Heart left ventricle (tissue), 16 donors: ENCODE measurements at regions not wholly inside any gene's neighbourhood (a gene's known extent, or its start where the extent isn't known, plus 50 kb on each side); places are given as distances from the start of the nearest gene placed in this dataset.
A peak's percentile ranks its signal among the peaks of the same experiment; 100 is the strongest.

ENCODE experiments used
- ATAC-seq, 4 donors: fragments of 200-7000 bp; cut with Tn5 transposase; one replicate each; pipeline ENCODE4 v1.9.1; 2020 to 2022; ENCODE audit warnings: moderate library complexity in 4 of 4, mild to moderate bottlenecking in 3 of 4, moderate number of reproducible peaks in 1 of 4
- DNase-seq, 5 donors: peaks; one replicate each; pipeline ENCODE4 v3.0.0-alpha.2; 2020
- H3K27ac ChIP-seq, 12 donors: fragments of 200-600 bp; sonication (generic) in 4 of 12; one replicate each; pipeline versions ENCODE4 v1.5.0 to v1.8.0; 2016 to 2022; ENCODE audit warnings: mild to moderate bottlenecking in 2 of 12
- H3K27me3 ChIP-seq, 9 donors: fragments of 200-600 bp; sonication (generic) in 2 of 9; one replicate each; pipeline versions ENCODE4 v1.5.1 to v1.8.0; 2016 to 2022; ENCODE audit warnings: mild to moderate bottlenecking in 3 of 9
- H3K36me3 ChIP-seq, 9 donors: fragments of 200-600 bp; sonication (generic) in 2 of 9; one replicate each; pipeline versions ENCODE4 v1.5.0 to v1.8.0; 2018 to 2022; ENCODE audit warnings: mild to moderate bottlenecking in 2 of 9
- H3K4me1 ChIP-seq, 12 donors: fragments of 200-600 bp; sonication (generic) in 4 of 12; one replicate each; pipeline versions ENCODE4 v1.5.0 to v1.8.0; 2016 to 2022; ENCODE audit warnings: mild to moderate bottlenecking in 3 of 12
- H3K4me3 ChIP-seq, 12 donors: fragments of 200-600 bp; sonication (generic) in 4 of 12; one replicate each; pipeline versions ENCODE4 v1.5.0 to v1.8.0; 2017 to 2022; ENCODE audit warnings: mild to moderate bottlenecking in 9 of 12, moderate library complexity in 4 of 12
- H3K9me3 ChIP-seq, 12 donors: fragments of 200-600 bp; sonication (generic) in 4 of 12; one replicate each; pipeline versions ENCODE4 v1.5.0 to v1.8.0; 2016 to 2022; ENCODE audit warnings: mild to moderate bottlenecking in 1 of 12
- POLR2A ChIP-seq, 2 donors: fragments of 450-650 bp; IDR thresholded peaks; one replicate each; pipeline ENCODE4 v1.6.1; 2017; ENCODE audit warnings: antibody characterized with exemption in 2 of 2, mild to moderate bottlenecking in 2 of 2, moderate library complexity in 2 of 2
- WGBS, 4 donors: extraction: QIAGEN DNeasy Blood & Tissue Kit in 2 of 4; methylation state at CpG; one replicate each; pipeline versions ENCODE4 v1.1.5 to v1.1.7; 2013 to 2018; 5-methylcytosine and 5-hydroxymethylcytosine counted together
- intact Hi-C, 10 donors: fragments of 100-400 bp; cut with DNase I; formaldehyde crosslinking; loops; one replicate each; pipeline versions ENCODE4 v1.11.1 to v1.14.2; 2022
- TF ChIP-seq, protein P1 (sequence below), 12 donors: fragments of 200-600 bp; sonication (generic) in 4 of 12; IDR thresholded peaks; one replicate each; pipeline versions ENCODE4 v1.5.0 to v1.8.0; 2018 to 2022; ENCODE audit warnings: antibody characterized with exemption in 12 of 12, mild to moderate bottlenecking in 5 of 12
- donor health status: ischemic (EF 13 %, LVEDD 7.1; RV severe dilation, severe dysfunction).
- donor health status: healthy with polysubstance abuse.
- donor health status: DM: no; HTN: yes; CAD: no.
- donor health status: DM: no; HTN: no; CAD: no.
- donor health status: ischemic (EF 25% LVEDD 6.9; RV normal size, moderate dysfunction).
- donor health status: ischemic (EF 25% LVEDD 5.7; RV mildly dilated, moderate dysfunction).
- donor health status: healthy.
- donor health status: DM: yes; HTN: yes; CAD: no.
- donor health status: ischemic (EF 35%, LVEDD 5.7; RV mildly dilated, moderate dysfunction).
- donor health status: nonischemic (EF 11% LVEDD 7.7; RV severe dilation, severe dysfunction).
- donor health status: DM: yes; HTN: yes; CAD: no.
- donor health status: PGD.
- donor health status: ischemic (EF 29% LVEDD 5.4; RV normal size, mild dysfunction).
- donor health status: nonischemic (EF 23%, LVEDD 6.1; RV moderate dilation, normal function).

DNA sequence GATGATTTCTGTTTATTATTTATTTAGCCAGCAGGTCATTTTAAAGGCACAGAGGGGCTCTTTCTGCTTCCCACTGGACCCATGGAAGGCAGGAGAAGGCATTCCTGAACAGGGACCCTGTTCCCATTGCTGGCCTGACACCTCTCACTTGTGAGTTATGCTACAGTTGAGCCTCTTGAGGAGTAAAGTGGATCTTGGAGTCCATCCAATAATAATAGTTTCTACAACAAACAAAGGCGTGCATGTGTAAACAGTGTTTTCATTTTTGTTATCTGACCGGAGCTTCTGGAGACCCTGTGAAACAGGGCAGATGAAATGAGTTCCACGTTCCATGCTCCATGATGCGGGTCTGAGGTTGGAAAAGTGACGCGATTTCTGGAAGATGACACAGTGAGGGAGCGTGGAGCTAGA is 127.3 kb upstream of the HABP2 start:
- no peak overlapping the region for H3K4me3 ChIP-seq
- H3K27ac ChIP-seq: no peak overlapping the region
- peaks cover 0 to 14% (median 3%) of the 10 kb centered on the region in 12 donors for H3K4me1 ChIP-seq
- TF ChIP-seq POLR2A (IDR thresholded peaks at IDR 0.05): no peak
- TF ChIP-seq, protein P1, sequence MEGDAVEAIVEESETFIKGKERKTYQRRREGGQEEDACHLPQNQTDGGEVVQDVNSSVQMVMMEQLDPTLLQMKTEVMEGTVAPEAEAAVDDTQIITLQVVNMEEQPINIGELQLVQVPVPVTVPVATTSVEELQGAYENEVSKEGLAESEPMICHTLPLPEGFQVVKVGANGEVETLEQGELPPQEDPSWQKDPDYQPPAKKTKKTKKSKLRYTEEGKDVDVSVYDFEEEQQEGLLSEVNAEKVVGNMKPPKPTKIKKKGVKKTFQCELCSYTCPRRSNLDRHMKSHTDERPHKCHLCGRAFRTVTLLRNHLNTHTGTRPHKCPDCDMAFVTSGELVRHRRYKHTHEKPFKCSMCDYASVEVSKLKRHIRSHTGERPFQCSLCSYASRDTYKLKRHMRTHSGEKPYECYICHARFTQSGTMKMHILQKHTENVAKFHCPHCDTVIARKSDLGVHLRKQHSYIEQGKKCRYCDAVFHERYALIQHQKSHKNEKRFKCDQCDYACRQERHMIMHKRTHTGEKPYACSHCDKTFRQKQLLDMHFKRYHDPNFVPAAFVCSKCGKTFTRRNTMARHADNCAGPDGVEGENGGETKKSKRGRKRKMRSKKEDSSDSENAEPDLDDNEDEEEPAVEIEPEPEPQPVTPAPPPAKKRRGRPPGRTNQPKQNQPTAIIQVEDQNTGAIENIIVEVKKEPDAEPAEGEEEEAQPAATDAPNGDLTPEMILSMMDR (IDR thresholded peaks at IDR 0.05): no peak
- peaks cover 0 to 6% (median 0%) of the 10 kb centered on the region in 9 donors for H3K27me3 ChIP-seq
- 28 to 39% (median 35%) methylated on average over 7 of the region's 7 CpGs for WGBS, 4 donors
- DNase-seq: no peak
- H3K36me3 ChIP-seq: no peaks in the 10 kb centered on the region
- peaks cover 0 to 7% (median under 1%) of the 10 kb centered on the region in 12 donors for H3K9me3 ChIP-seq
- peak in 3 of 4 donors; percentile 38 to 61 (median 60) for ATAC-seq
- intact Hi-C loops: no loop called here

DNA sequence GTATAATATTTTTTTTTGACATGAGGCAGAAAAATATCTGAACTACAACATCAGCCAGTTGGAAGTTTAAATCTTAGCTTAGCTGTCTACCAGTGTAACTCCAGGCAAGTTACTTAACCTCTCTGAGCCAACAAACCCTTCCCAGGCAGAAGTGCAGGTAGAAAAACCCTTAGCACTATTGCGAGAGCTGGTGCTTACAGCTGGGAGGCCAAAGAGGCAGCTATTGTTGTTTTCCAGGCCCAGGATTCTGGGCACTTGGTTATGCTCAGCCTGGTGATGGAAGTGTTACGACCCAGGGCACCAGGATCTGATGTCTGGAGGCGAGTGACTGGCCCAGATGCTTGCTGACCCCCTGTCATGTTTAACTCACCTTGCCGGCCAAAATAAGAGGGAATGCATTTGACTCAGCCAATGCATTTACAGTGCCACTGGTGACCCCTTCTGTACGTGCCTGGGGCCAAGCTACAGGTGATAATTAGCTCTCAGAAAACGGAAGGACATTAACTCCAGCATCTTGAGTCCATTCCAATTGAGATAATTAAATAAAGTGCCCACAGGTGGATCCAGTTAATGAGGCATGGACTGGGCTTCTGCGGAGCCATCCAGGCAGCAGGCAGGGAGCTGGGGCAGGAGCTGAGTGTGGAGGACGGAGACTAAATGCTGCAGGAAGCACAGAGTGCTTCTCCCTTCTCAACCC is 126.5 kb upstream of the HABP2 start:
- Histone ChIP-seq H3K4me1 (peaks cover 0 to 14% (median 3%) of the 10 kb centered on the region in 12 donors), H3K9me3 (peaks cover 0 to 6% (median 0%) of the 10 kb centered on the region in 12 donors), H3K27me3 (peaks cover 0 to 6% (median 0%) of the 10 kb centered on the region in 9 donors), H3K27ac (no peak overlapping the region), H3K36me3 (no peaks in the 10 kb centered on the region), H3K4me3 (no peak overlapping the region)
- TF ChIP-seq, protein P1 (IDR thresholded peaks at IDR 0.05): no peak
- no peak for TF ChIP-seq POLR2A (IDR thresholded peaks at IDR 0.05)
- 84 to 88% (median 86%) methylated on average over 5 to 8 of the region's 8 CpGs for WGBS, 4 donors
- intact Hi-C loops: no loop called here
- ATAC-seq: no peak
- no peak for DNase-seq

DNA sequence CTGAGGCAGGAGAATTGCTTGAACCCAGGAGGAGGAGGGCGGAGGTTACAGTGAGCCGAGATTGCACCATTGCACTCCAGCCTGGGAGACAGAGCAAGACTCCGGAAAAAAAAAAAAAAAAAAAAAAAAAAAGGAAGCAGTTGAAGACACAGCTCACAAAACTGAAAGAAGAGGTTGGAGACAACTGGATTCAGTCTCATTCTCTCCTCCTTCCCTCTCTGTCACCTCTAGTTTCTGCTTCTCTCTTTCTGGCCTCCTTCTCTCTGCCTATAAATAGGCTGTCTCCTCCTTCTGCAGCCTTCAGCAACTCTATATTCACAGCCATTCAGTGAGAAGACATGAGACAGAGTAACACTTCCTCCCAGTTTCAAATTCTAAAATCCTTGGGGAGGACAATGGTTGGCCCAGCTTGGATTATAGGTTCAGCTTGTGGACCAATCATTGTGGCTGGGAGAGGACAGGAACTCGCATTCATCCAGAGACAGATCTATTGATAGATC is 125.6 kb upstream of the HABP2 start:
- H3K36me3 ChIP-seq: no peaks in the 10 kb centered on the region
- no peak overlapping the region for H3K27ac ChIP-seq
- TF ChIP-seq POLR2A (IDR thresholded peaks at IDR 0.05): no peak
- TF ChIP-seq, protein P1 (IDR thresholded peaks at IDR 0.05): no peak
- 74 to 79% (median 77%) methylated on average over 4 of the region's 4 CpGs for WGBS, 4 donors
- H3K27me3 ChIP-seq: peaks cover 0 to 5% (median 0%) of the 10 kb centered on the region in 9 donors
- intact Hi-C loops: no loop called here
- peaks cover 0 to 6% (median 0%) of the 10 kb centered on the region in 12 donors for H3K9me3 ChIP-seq
- DNase-seq (no peak), ATAC-seq (no peak)
- no peak overlapping the region for H3K4me3 ChIP-seq
- peaks cover 0 to 14% (median 3%) of the 10 kb centered on the region in 12 donors for H3K4me1 ChIP-seq

DNA sequence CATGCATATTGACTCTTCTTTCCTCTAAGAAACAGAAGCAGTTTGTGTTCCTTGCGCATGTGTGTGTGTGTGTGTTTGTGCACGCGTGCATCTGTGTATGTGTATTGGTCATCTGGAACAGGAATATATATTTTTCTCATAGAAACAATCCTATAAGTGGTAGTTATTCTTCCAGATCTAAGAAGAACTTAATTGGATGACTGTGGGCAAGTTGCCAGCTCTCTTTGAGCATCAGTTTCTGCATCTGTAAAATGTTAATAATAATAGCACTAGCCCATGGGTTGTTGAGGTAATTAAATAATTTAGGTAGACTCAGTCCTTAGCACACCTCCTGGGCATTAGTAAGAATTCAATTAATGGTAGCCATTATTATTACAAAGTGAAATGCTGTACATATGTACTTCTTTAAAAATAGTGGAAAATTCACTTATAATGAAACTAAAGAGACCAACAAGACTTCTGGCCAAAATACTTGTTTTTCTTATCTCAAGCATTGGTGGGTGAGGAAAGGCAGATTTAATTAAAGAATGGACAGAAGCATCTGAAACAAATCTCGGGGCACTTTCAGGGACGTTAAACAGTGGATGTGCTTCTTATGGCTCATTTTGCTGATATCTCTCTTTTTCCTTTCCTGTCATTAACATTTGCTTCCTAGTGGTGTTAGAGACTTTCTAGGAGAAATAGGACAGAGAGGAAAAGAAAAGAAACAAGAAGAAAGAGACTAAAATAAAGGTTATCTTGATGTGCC is 124.9 kb upstream of the HABP2 start:
- no peak for DNase-seq
- Histone ChIP-seq H3K27ac (no peak overlapping the region), H3K27me3 (no peaks in the 10 kb centered on the region), H3K36me3 (no peaks in the 10 kb centered on the region), H3K9me3 (peaks cover 0 to 6% (median 0%) of the 10 kb centered on the region in 12 donors), H3K4me3 (no peak overlapping the region), H3K4me1 (peaks cover 0 to 14% (median 3%) of the 10 kb centered on the region in 12 donors)
- 72 to 83% (median 78%) methylated on average over 5 of the region's 5 CpGs for WGBS, 4 donors
- TF ChIP-seq, protein P1 (IDR thresholded peaks at IDR 0.05): no peak
- no peak for TF ChIP-seq POLR2A (IDR thresholded peaks at IDR 0.05)
- intact Hi-C loops: no loop called here
- no peak for ATAC-seq
